ENCODE measurements at regions not wholly inside any gene's neighbourhood (a gene's known extent, or its start where the extent isn't known, plus 50 kb on each side); places are given as distances from the start of the nearest gene placed in this dataset.

- no peak for DNase-seq
- H3K4me3 ChIP-seq: no peak overlapping the region
- TF ChIP-seq CTCF (IDR thresholded peaks at IDR 0.05): no peak
- TF ChIP-seq POLR2A (IDR thresholded peaks at IDR 0.05): no peak
- no peak overlapping the region for H3K27ac ChIP-seq
- no peaks in the 10 kb centered on the region for H3K36me3 ChIP-seq
- WGBS, 2 donors: 67 to 69% methylated on average over 4 of the region's 4 CpGs
- no peaks in the 10 kb centered on the region for H3K27me3 ChIP-seq
- intact Hi-C loops (cut with DNase I): no loop called here
- no peaks in the 10 kb centered on the region for H3K4me1 ChIP-seq
- no peaks in the 10 kb centered on the region for H3K9me3 ChIP-seq
Observed at GRCh38 chr9:22913518-22913917, 466.9 kb downstream of the DMRTA1 start.

- Histone ChIP-seq H3K9me3 (no peaks in the 10 kb centered on the region), H3K4me3 (no peak overlapping the region), H3K27me3 (no peaks in the 10 kb centered on the region), H3K36me3 (no peaks in the 10 kb centered on the region), H3K4me1 (no peaks in the 10 kb centered on the region), H3K27ac (no peak overlapping the region)
- no peak for TF ChIP-seq CTCF (IDR thresholded peaks at IDR 0.05)
- no peak for TF ChIP-seq POLR2A (IDR thresholded peaks at IDR 0.05)
- WGBS, 2 donors: 48 to 59% methylated on average over 2 of the region's 2 CpGs
- intact Hi-C loops (cut with DNase I): no loop called here
- no peak for DNase-seq
Observed at GRCh38 chr9:22916148-22916547, 469.5 kb downstream of the DMRTA1 start.

GRCh38 chr9:22919423-22919822 lies 472.8 kb downstream of the DMRTA1 start:
- DNase-seq: no peak
- no peaks in the 10 kb centered on the region for H3K27me3 ChIP-seq
- 15 to 46% methylated on average over 1 of the region's 1 CpG for WGBS, 2 donors
- peaks cover 0 to 3% (median 0%) of the 10 kb centered on the region in 3 donors for H3K9me3 ChIP-seq
- no peaks in the 10 kb centered on the region for H3K4me1 ChIP-seq
- intact Hi-C loops (cut with DNase I): no loop called here
- no peaks in the 10 kb centered on the region for H3K36me3 ChIP-seq
- TF ChIP-seq CTCF (IDR thresholded peaks at IDR 0.05) (no peak), POLR2A (IDR thresholded peaks at IDR 0.05) (no peak)
- H3K27ac ChIP-seq: no peak overlapping the region
- no peak overlapping the region for H3K4me3 ChIP-seq

- DNase-seq: no peak
- H3K27ac ChIP-seq: no peak overlapping the region
- H3K4me3 ChIP-seq: no peak overlapping the region
- whole genome bisulfite sequencing, 2 donors: 31 to 38% methylated on average over 2 to 3 of the region's 3 CpGs
- TF ChIP-seq POLR2A (IDR thresholded peaks at IDR 0.05) (no peak), CTCF (IDR thresholded peaks at IDR 0.05) (no peak)
- H3K4me1 ChIP-seq: no peaks in the 10 kb centered on the region
- H3K9me3 ChIP-seq: peaks cover 0 to 3% (median 0%) of the 10 kb centered on the region in 3 donors
- H3K27me3 ChIP-seq: no peaks in the 10 kb centered on the region
- intact Hi-C loops (cut with DNase I): no loop called here
- H3K36me3 ChIP-seq: no peaks in the 10 kb centered on the region
Observed at GRCh38 chr9:22921742-22922141, 475.1 kb downstream of the DMRTA1 start.

- no peak for TF ChIP-seq CTCF (IDR thresholded peaks at IDR 0.05)
- TF ChIP-seq POLR2A (IDR thresholded peaks at IDR 0.05): no peak
- intact Hi-C loops (cut with DNase I): no loop called here
- DNase-seq: no peak
- peaks cover 0 to 3% (median 0%) of the 10 kb centered on the region in 3 donors for H3K9me3 ChIP-seq
- H3K4me3 ChIP-seq: no peak overlapping the region
- H3K27me3 ChIP-seq: no peaks in the 10 kb centered on the region
- no peaks in the 10 kb centered on the region for H3K4me1 ChIP-seq
- no peaks in the 10 kb centered on the region for H3K36me3 ChIP-seq
- 76% methylated on average over 4 of the region's 4 CpGs for WGBS, 2 donors
- H3K27ac ChIP-seq: no peak overlapping the region
Observed at GRCh38 chr9:22922222-22922621, 475.6 kb downstream of the DMRTA1 start.
